ENCODE measurements at regions not wholly inside any gene's neighbourhood (a gene's known extent, or its start where the extent isn't known, plus 50 kb on each side); places are given as distances from the start of the nearest gene placed in this dataset.
"Not testable (repeated sequence)": the region's sequence is repeated elsewhere in the genome, so short reads cannot be mapped to it uniquely, and the experiment has no call there.

- intact Hi-C loops (cut with DNase I), result no loop called here
- WGBS, 3 donors, result 19 to 46% (median 28%) methylated on average over 1 of the region's 1 CpG
- Histone ChIP-seq H3K4me1 (ENCODE audit: insufficient read depth) (peaks cover 1% of the 10 kb centered on the region), H3K9me3 (no peaks in the 10 kb centered on the region), H3K27me3 (no peaks in the 10 kb centered on the region), H3K4me3 (no peak overlapping the region), H3K27ac (no peak overlapping the region), H3K36me3 (no peaks in the 10 kb centered on the region)
- no peak for DNase-seq
- no peak for TF ChIP-seq POLR2A (IDR thresholded peaks at IDR 0.05)
- no peak for TF ChIP-seq CTCF (IDR thresholded peaks at IDR 0.05)
- TF ChIP-seq EP300 (IDR thresholded peaks at IDR 0.05), result no peak
These were observed 148.6 kb upstream of the INTU start for GRCh38 chr4:127484117-127484516.

- intact Hi-C loops (cut with DNase I), result no loop called here
- no peak overlapping the region for H3K27ac ChIP-seq
- H3K4me1 ChIP-seq (ENCODE audit: insufficient read depth), result peaks cover 1% of the 10 kb centered on the region
- no peak overlapping the region for H3K4me3 ChIP-seq
- no peaks in the 10 kb centered on the region for H3K9me3 ChIP-seq
- H3K27me3 ChIP-seq, result no peaks in the 10 kb centered on the region
- 89 to 94% (median 94%) methylated on average over 1 of the region's 1 CpG for WGBS, 3 donors
- TF ChIP-seq CTCF (IDR thresholded peaks at IDR 0.05), result no peak
- H3K36me3 ChIP-seq, result no peaks in the 10 kb centered on the region
- DNase-seq, result no peak
These were observed 146.5 kb upstream of the INTU start for GRCh38 chr4:127486248-127486647.

GRCh38 chr4:127491571-127491970, 141.2 kb upstream of the INTU start:
- no peak for DNase-seq
- intact Hi-C loops (cut with DNase I), result no loop called here
- Histone ChIP-seq H3K27ac (no peak overlapping the region), H3K27me3 (no peaks in the 10 kb centered on the region), H3K9me3 (no peaks in the 10 kb centered on the region), H3K4me1 (ENCODE audit: insufficient read depth) (no peaks in the 10 kb centered on the region), H3K4me3 (no peak overlapping the region), H3K36me3 (no peaks in the 10 kb centered on the region)
- TF ChIP-seq CTCF (IDR thresholded peaks at IDR 0.05), result no peak
- TF ChIP-seq POLR2A (IDR thresholded peaks at IDR 0.05), result no peak
- TF ChIP-seq EP300 (IDR thresholded peaks at IDR 0.05), result no peak

- DNase-seq; H3K27ac ChIP-seq; intact Hi-C loops (cut with DNase I); H3K27me3 ChIP-seq; H3K36me3 ChIP-seq; H3K4me1 ChIP-seq (ENCODE audit: insufficient read depth); H3K4me3 ChIP-seq; H3K9me3 ChIP-seq: not testable (repeated sequence)
- 87 to 97% (median 97%) methylated on average over 9 of the region's 9 CpGs for WGBS, 3 donors
These were observed 135.9 kb upstream of the INTU start for GRCh38 chr4:127496875-127497274.

- TF ChIP-seq POLR2A (IDR thresholded peaks at IDR 0.05), result no peak
- no peak for TF ChIP-seq CTCF (IDR thresholded peaks at IDR 0.05)
- TF ChIP-seq EP300 (IDR thresholded peaks at IDR 0.05), result no peak
- H3K27me3 ChIP-seq, result no peaks in the 10 kb centered on the region
- H3K36me3 ChIP-seq, result no peaks in the 10 kb centered on the region
- no peaks in the 10 kb centered on the region for H3K9me3 ChIP-seq
- H3K27ac ChIP-seq, result no peak overlapping the region
- H3K4me1 ChIP-seq (ENCODE audit: insufficient read depth), result peaks cover 2% of the 10 kb centered on the region
- no peak overlapping the region for H3K4me3 ChIP-seq
- intact Hi-C loops (cut with DNase I), result no loop called here
- DNase-seq, result no peak
These were observed 134.4 kb upstream of the INTU start for GRCh38 chr4:127498366-127498765.
